H9 (cell line): ENCODE measurements at regions not wholly inside any gene's neighbourhood (a gene's known extent, or its start where the extent isn't known, plus 50 kb on each side); places are given as distances from the start of the nearest gene placed in this dataset.

ENCODE experiments used
- DNase-seq: peaks from one replicate; pipeline ENCODE4 v3.0.0-alpha.2; 2017
- H2AFZ ChIP-seq: one replicate; pipeline ENCODE4 v1.6.1; 2013; ENCODE audit warnings: mild to moderate bottlenecking, low read length, control low read depth, moderate library complexity
- H2AK5ac ChIP-seq: 2 replicates; pipeline ENCODE4 v1.6.1; 2013; ENCODE audit warnings: low read length, control low read depth, mixed read lengths; ENCODE audit not compliant: insufficient read length
- H2BK120ac ChIP-seq: one replicate; pipeline ENCODE4 v1.6.1; 2013; ENCODE audit warnings: low read depth, mild to moderate bottlenecking, low read length, control low read depth, inconsistent platforms; ENCODE audit not compliant: poor library complexity, severe bottlenecking
- H2BK12ac ChIP-seq: 2 replicates; pipeline ENCODE4 v1.6.1; 2013; ENCODE audit warnings: low read length, control low read depth, mixed read lengths, low read depth; ENCODE audit not compliant: insufficient read length
- H2BK15ac ChIP-seq: 2 replicates; pipeline ENCODE4 v1.6.1; 2013; ENCODE audit warnings: low read depth, low read length, control low read depth
- H2BK20ac ChIP-seq: one replicate; pipeline ENCODE4 v1.6.1; 2013; ENCODE audit warnings: low read depth, mild to moderate bottlenecking, low read length, control low read depth, inconsistent platforms; ENCODE audit not compliant: poor library complexity, severe bottlenecking
- H2BK5ac ChIP-seq: 2 replicates; pipeline ENCODE4 v1.6.1; 2013; ENCODE audit warnings: low read length, control low read depth, mixed read lengths; ENCODE audit not compliant: insufficient read length
- H3K14ac ChIP-seq: 2 replicates; pipeline ENCODE4 v1.6.1; 2013; ENCODE audit warnings: low read length, control low read depth; ENCODE audit not compliant: insufficient read depth
- H3K18ac ChIP-seq: 2 replicates; pipeline ENCODE4 v1.6.1; 2013; ENCODE audit warnings: low read depth, mild to moderate bottlenecking, mixed read lengths, low read length, control low read depth; ENCODE audit not compliant: insufficient read length
- H3K23ac ChIP-seq: 2 replicates; pipeline ENCODE4 v1.6.1; 2013; ENCODE audit warnings: low read length, control low read depth, mixed read lengths, low read depth; ENCODE audit not compliant: insufficient read length
- H3K23me2 ChIP-seq: 2 replicates; pipeline ENCODE4 v1.6.1; 2013; ENCODE audit warnings: low read depth, mild to moderate bottlenecking, mixed read lengths, low read length, control low read depth; ENCODE audit not compliant: insufficient read length, poor library complexity, severe bottlenecking
- H3K27ac ChIP-seq: 2 replicates; pipeline ENCODE4 v1.5.1; 2013; ENCODE audit warnings: low read length, control low read depth, mixed read lengths, low read depth; ENCODE audit not compliant: insufficient read length
- H3K27me3 ChIP-seq: 2 replicates; pipeline ENCODE4 v1.6.1; 2013; ENCODE audit warnings: low read length, control low read depth, inconsistent platforms; ENCODE audit not compliant: insufficient read depth
- H3K4ac ChIP-seq: 2 replicates; pipeline ENCODE4 v1.6.1; 2013; ENCODE audit warnings: low read depth, mild to moderate bottlenecking, control low read depth, inconsistent platforms, low read length, moderate library complexity
- H3K4me1 ChIP-seq: 2 replicates; pipeline ENCODE4 v1.6.1; 2013; ENCODE audit warnings: low read length, control low read depth, inconsistent platforms; ENCODE audit not compliant: insufficient read depth
- H3K4me2 ChIP-seq: 2 replicates; pipeline ENCODE4 v1.6.1; 2013; ENCODE audit warnings: low read length, control low read depth, mixed read lengths; ENCODE audit not compliant: insufficient read length, insufficient read depth
- H3K56ac ChIP-seq: 2 replicates; pipeline ENCODE4 v1.6.1; 2013; ENCODE audit warnings: low read depth, mild to moderate bottlenecking, mixed read lengths, low read length, control low read depth; ENCODE audit not compliant: insufficient read length
- H3K79me1 ChIP-seq: 2 replicates; pipeline ENCODE4 v1.6.1; 2013; ENCODE audit warnings: low read depth, mild to moderate bottlenecking, moderate library complexity, low read length, control low read depth, inconsistent platforms; ENCODE audit not compliant: insufficient read depth, poor library complexity, severe bottlenecking
- H3K79me2 ChIP-seq: 2 replicates; pipeline ENCODE4 v1.6.1; 2013; ENCODE audit warnings: low read length, control low read depth, inconsistent platforms; ENCODE audit not compliant: insufficient read depth
- H3K9ac ChIP-seq: 2 replicates; pipeline ENCODE4 v1.6.1; 2013; ENCODE audit warnings: low read length, control low read depth, mixed read lengths; ENCODE audit not compliant: insufficient read length; ENCODE audit errors: extremely low read depth
- H3K9me3 ChIP-seq: one replicate; pipeline ENCODE4 v1.6.1; 2013; ENCODE audit warnings: low read depth, low read length, inconsistent platforms; ENCODE audit not compliant: control insufficient read depth
- H3T11ph ChIP-seq: one replicate; pipeline ENCODE4 v1.6.1; 2013; ENCODE audit warnings: mild to moderate bottlenecking, low read length, control low read depth, inconsistent platforms
- H4K20me1 ChIP-seq: one replicate; pipeline ENCODE4 v1.6.1; 2013; ENCODE audit not compliant: control insufficient read depth, insufficient read length, insufficient read depth
- H4K5ac ChIP-seq: 2 replicates; pipeline ENCODE4 v1.6.1; 2013; ENCODE audit warnings: low read depth, mild to moderate bottlenecking, mixed read lengths, low read length, control low read depth; ENCODE audit not compliant: insufficient read length
- H4K8ac ChIP-seq: replicated peaks from 2 replicates; pipeline ENCODE4 v1.6.1; 2013; ENCODE audit warnings: low read length, control low read depth, mixed read lengths, low read depth; ENCODE audit not compliant: insufficient read length
- H4K91ac ChIP-seq: 2 replicates; pipeline ENCODE4 v1.6.1; 2013; ENCODE audit warnings: low read depth, mild to moderate bottlenecking, moderate library complexity, mixed read lengths, low read length, control low read depth; ENCODE audit not compliant: insufficient read length
- H3K27ac Mint-ChIP-seq, 3 experiments: 2 replicates in 2 of 3; 3 replicates in 1 of 3; pipeline ENCODE4 v1.8.0; 2020 to 2021; ENCODE audit warnings: mixed read lengths in 3 of 3, mild to moderate bottlenecking in 1 of 3, moderate library complexity in 1 of 3
- H3K27me3 Mint-ChIP-seq: 2 replicates; pipeline ENCODE4 v1.8.0; 2021; ENCODE audit warnings: low read depth, mild to moderate bottlenecking, moderate library complexity, mixed read lengths
- H3K36me3 Mint-ChIP-seq, 3 experiments: 2 replicates in 2 of 3; 3 replicates in 1 of 3; pipeline ENCODE4 v1.8.0; 2020 to 2021; ENCODE audit warnings: low read depth in 3 of 3, mixed read lengths in 3 of 3; ENCODE audit not compliant: insufficient read depth in 1 of 3
- H3K4me1 Mint-ChIP-seq, 2 experiments: 2 replicates each; pipeline ENCODE4 v1.8.0; 2020; ENCODE audit warnings: mixed read lengths in 2 of 2
- H3K4me3 Mint-ChIP-seq, 2 experiments: 2 replicates in 1 of 2; 3 replicates in 1 of 2; pipeline ENCODE4 v1.8.0; 2020 to 2021; ENCODE audit warnings: mild to moderate bottlenecking in 2 of 2, mixed read lengths in 2 of 2, moderate library complexity in 1 of 2
- H3K9me3 Mint-ChIP-seq, 2 experiments: 2 replicates in 1 of 2; 3 replicates in 1 of 2; pipeline ENCODE4 v1.8.0; 2020; ENCODE audit warnings: mild to moderate bottlenecking in 2 of 2, mixed read lengths in 2 of 2, moderate library complexity in 1 of 2
- WGBS: extraction: QIAGEN DNeasy Blood & Tissue Kit; methylation state at CpG from one replicate; pipeline ENCODE4 v1.1.7; 2013; ENCODE audit warnings: missing lambda C conversion rate, low lambda C conversion rate, mixed read lengths; ENCODE audit not compliant: insufficient read length; ENCODE audit errors: extremely low coverage; 5-methylcytosine and 5-hydroxymethylcytosine counted together
- TF ChIP-seq, protein P1 (sequence below): fragments of 200-600 bp; sonication (generic); conservative IDR thresholded peaks from 3 replicates; pipeline ENCODE4 v1.8.0; 2021; ENCODE audit warnings: antibody characterized with exemption, mild to moderate bottlenecking

DNA sequence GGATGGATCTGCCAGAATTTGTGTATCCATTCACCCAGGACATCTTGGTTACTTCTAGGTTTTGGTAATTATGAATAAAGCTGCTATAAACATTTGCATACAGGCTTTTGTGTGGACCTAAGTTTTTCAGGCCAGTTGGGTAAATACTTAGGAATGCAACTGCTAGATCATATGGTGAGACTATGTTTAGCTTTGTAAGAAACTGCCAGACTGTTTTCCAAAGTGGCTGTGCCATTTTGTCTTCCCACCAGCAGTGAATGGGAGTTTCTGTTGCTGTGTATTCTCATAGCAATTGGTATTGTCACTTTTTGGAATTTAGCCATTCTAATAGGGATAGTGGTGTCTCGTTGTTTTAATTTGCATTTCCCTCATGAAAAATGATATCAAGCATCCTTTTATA is 133.0 kb downstream of the KIF26A start:
- H3K56ac ChIP-seq, result no peak overlapping the region
- Mint-ChIP-seq H3K27me3 (peaks cover 7% of the 10 kb centered on the region), H3K9me3 (0 out of 5 replicates have a peak, but pooled peaks cover 0 to 3% of the 10 kb centered on the region in 2 experiments), H3K27ac (no peak overlapping the region), H3K4me1 (peaks cover 13 to 27% of the 10 kb centered on the region in 2 experiments), H3K4me3 (no peak overlapping the region), H3K36me3 (no peaks in the 10 kb centered on the region; a peak in 1 of 7 replicates)
- H3K79me1 ChIP-seq, result no peaks in the 10 kb centered on the region
- H4K8ac ChIP-seq, result no peak overlapping the region
- no peak overlapping the region for H2BK12ac ChIP-seq
- H3K9me3 ChIP-seq, result no peaks in the 10 kb centered on the region
- no peaks in the 10 kb centered on the region for H3K27me3 ChIP-seq
- H4K5ac ChIP-seq, result no peak overlapping the region
- no peaks in the 10 kb centered on the region for H3K4me1 ChIP-seq
- no peak overlapping the region for H2BK5ac ChIP-seq
- no peak overlapping the region for H2BK20ac ChIP-seq
- no peak overlapping the region for H4K91ac ChIP-seq
- H2AFZ ChIP-seq, result no peak overlapping the region
- TF ChIP-seq, protein P1, sequence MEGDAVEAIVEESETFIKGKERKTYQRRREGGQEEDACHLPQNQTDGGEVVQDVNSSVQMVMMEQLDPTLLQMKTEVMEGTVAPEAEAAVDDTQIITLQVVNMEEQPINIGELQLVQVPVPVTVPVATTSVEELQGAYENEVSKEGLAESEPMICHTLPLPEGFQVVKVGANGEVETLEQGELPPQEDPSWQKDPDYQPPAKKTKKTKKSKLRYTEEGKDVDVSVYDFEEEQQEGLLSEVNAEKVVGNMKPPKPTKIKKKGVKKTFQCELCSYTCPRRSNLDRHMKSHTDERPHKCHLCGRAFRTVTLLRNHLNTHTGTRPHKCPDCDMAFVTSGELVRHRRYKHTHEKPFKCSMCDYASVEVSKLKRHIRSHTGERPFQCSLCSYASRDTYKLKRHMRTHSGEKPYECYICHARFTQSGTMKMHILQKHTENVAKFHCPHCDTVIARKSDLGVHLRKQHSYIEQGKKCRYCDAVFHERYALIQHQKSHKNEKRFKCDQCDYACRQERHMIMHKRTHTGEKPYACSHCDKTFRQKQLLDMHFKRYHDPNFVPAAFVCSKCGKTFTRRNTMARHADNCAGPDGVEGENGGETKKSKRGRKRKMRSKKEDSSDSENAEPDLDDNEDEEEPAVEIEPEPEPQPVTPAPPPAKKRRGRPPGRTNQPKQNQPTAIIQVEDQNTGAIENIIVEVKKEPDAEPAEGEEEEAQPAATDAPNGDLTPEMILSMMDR, result no peak
- no peaks in the 10 kb centered on the region for H3K23me2 ChIP-seq
- no peaks in the 10 kb centered on the region for H3K79me2 ChIP-seq
- no peak overlapping the region for H2AK5ac ChIP-seq
- no peak overlapping the region for H3K27ac ChIP-seq
- no peak overlapping the region for H3K18ac ChIP-seq
- no CpG with 5 or more reads among the region's 1 CpG for WGBS
- no peak overlapping the region for H3K23ac ChIP-seq
- H3K14ac ChIP-seq, result no peak overlapping the region
- no peak overlapping the region for H3K4me2 ChIP-seq
- no peaks in the 10 kb centered on the region for H4K20me1 ChIP-seq
- H3K4ac ChIP-seq, result no peak overlapping the region
- H3K9ac ChIP-seq, result no peak overlapping the region
- no peak overlapping the region for H2BK15ac ChIP-seq
- H3T11ph ChIP-seq, result no peak overlapping the region
- no peak for DNase-seq
- H2BK120ac ChIP-seq, result no peak overlapping the region
